ENCODE measurements at regions not wholly inside any gene's neighbourhood (a gene's known extent, or its start where the extent isn't known, plus 50 kb on each side); places are given as distances from the start of the nearest gene placed in this dataset.

GRCh38 chr1:58000116-58000515, 546.4 kb downstream of the OMA1 start:
- no peak for DNase-seq (ENCODE audit: low spot score)

GRCh38 chr1:57996400-57996799, 550.1 kb downstream of the OMA1 start:
- no peak for DNase-seq (ENCODE audit: low spot score)

- DNase-seq (ENCODE audit: low spot score): no peak
Observed at GRCh38 chr1:57991289-57991688, 555.2 kb downstream of the OMA1 start.

- no peak for DNase-seq (ENCODE audit: low spot score)
Observed at GRCh38 chr1:57989877-57990276, 556.6 kb downstream of the OMA1 start.

GRCh38 chr1:57987523-57987922, 559.0 kb downstream of the OMA1 start:
- DNase-seq (ENCODE audit: low spot score): no peak

- DNase-seq (ENCODE audit: low spot score): no peak
Observed at GRCh38 chr1:57986432-57986831, 560.1 kb downstream of the OMA1 start.

- no peak for DNase-seq (ENCODE audit: low spot score)
Observed at GRCh38 chr1:57984277-57984676, 560.4 kb upstream of the DAB1 start.

GRCh38 chr1:57983441-57983840, 559.6 kb upstream of the DAB1 start:
- no peak for DNase-seq (ENCODE audit: low spot score)

GRCh38 chr1:57982852-57983251, 559.0 kb upstream of the DAB1 start:
- no peak for DNase-seq (ENCODE audit: low spot score)

GRCh38 chr1:57976216-57976615, 552.4 kb upstream of the DAB1 start:
- no peak for DNase-seq (ENCODE audit: low spot score)

- DNase-seq (ENCODE audit: low spot score): no peak
Observed at GRCh38 chr1:57968321-57968720, 544.5 kb upstream of the DAB1 start.

GRCh38 chr1:57966751-57967406, 543.0 kb upstream of the DAB1 start:
- peak; percentile 1 for DNase-seq (ENCODE audit: low spot score)

GRCh38 chr1:57966340-57966739, 542.5 kb upstream of the DAB1 start:
- no peak for DNase-seq (ENCODE audit: low spot score)

- no peak for DNase-seq (ENCODE audit: low spot score)
Observed at GRCh38 chr1:57963581-57963980, 539.7 kb upstream of the DAB1 start.

GRCh38 chr1:57959531-57960241, 535.8 kb upstream of the DAB1 start:
- DNase-seq (ENCODE audit: low spot score): no peak

GRCh38 chr1:57957576-57957975, 533.7 kb upstream of the DAB1 start:
- DNase-seq (ENCODE audit: low spot score): no peak

- no peak for DNase-seq (ENCODE audit: low spot score)
Observed at GRCh38 chr1:57951390-57951789, 527.5 kb upstream of the DAB1 start.

- DNase-seq (ENCODE audit: low spot score): no peak
Observed at GRCh38 chr1:57949168-57949567, 525.3 kb upstream of the DAB1 start.

GRCh38 chr1:57947471-57947870, 523.6 kb upstream of the DAB1 start:
- no peak for DNase-seq (ENCODE audit: low spot score)

- no peak for DNase-seq (ENCODE audit: low spot score)
Observed at GRCh38 chr1:57945045-57945444, 521.2 kb upstream of the DAB1 start.

GRCh38 chr1:57943365-57943764, 519.5 kb upstream of the DAB1 start:
- DNase-seq (ENCODE audit: low spot score): no peak

- DNase-seq (ENCODE audit: low spot score): no peak
Observed at GRCh38 chr1:57934745-57935144, 510.9 kb upstream of the DAB1 start.

GRCh38 chr1:57927003-57927402, 503.1 kb upstream of the DAB1 start:
- no peak for DNase-seq (ENCODE audit: low spot score)

GRCh38 chr1:57926025-57926552, 502.2 kb upstream of the DAB1 start:
- no peak for DNase-seq (ENCODE audit: low spot score)
